HCT116 (cell line): ENCODE measurements at regions not wholly inside any gene's neighbourhood (a gene's known extent, or its start where the extent isn't known, plus 50 kb on each side); places are given as distances from the start of the nearest gene placed in this dataset.

Experiments used
- CTCF ChIP-seq, 3 experiments: fragments of 200-600 bp in 1 of 3; sonication (generic) in 1 of 3; IDR thresholded peaks in 2 of 3; conservative IDR thresholded peaks in 1 of 3; 2 replicates each; pipeline ENCODE4 v1.5.1; 2012 to 2017; ENCODE audit warnings: low read depth in 2 of 3, low read length in 2 of 3, antibody characterized with exemption in 1 of 3, borderline replicate concordance in 1 of 3, control low read depth in 1 of 3, mild to moderate bottlenecking in 1 of 3, mixed read lengths in 1 of 3, mixed run types in 1 of 3, moderate library complexity in 1 of 3; ENCODE audit not compliant: insufficient read depth in 1 of 3
- EZH2 ChIP-seq: fragments of 200-600 bp; sonication (generic); IDR thresholded peaks from 2 replicates; pipeline ENCODE4 v1.6.1; 2017; ENCODE audit warnings: antibody characterized with exemption, mixed run types
- POLR2AphosphoS5 ChIP-seq: IDR thresholded peaks from 2 replicates; pipeline ENCODE4 v1.6.1; 2011; ENCODE audit warnings: mild to moderate bottlenecking, low read depth, low read length, moderate library complexity
- SIN3A ChIP-seq: IDR thresholded peaks from 2 replicates; pipeline ENCODE4 v1.6.1; 2012; ENCODE audit warnings: low read depth
- TCF7L2 ChIP-seq: IDR thresholded peaks from 2 replicates; pipeline ENCODE4 v1.7.0; 2011; ENCODE audit warnings: borderline replicate concordance, inconsistent platforms; ENCODE audit not compliant: insufficient read depth, insufficient read length; ENCODE audit errors: extremely low read depth
- TF ChIP-seq, protein P1 (sequence below): IDR thresholded peaks from 2 replicates; pipeline ENCODE4 v1.6.1; 2012; ENCODE audit warnings: low read depth

DNA sequence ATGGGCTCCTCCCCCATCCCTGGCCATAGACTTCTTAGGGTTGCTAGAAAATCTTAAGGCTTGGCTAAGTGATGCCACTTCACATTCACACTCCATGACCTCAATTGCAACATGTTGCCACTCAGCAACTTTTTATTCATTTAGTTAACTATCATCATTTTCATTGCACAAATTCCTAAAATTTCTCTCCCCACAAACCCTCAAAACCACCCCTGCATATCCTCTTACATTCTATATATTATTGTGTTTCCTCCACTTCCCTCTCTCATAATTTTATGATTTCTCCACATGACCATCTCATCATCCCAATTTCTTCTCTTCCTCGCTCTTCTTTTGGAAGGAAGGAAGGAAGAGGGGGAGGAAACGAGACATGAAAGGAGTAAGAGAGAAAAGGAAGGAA is 436.0 kb downstream of the HACE1 start:
- TF ChIP-seq CTCF (IDR thresholded peaks at IDR 0.05 in 2 of 3, conservative IDR thresholded peaks at IDR 0.05 in 1 of 3; ENCODE audit: borderline replicate concordance in 1 of 3, insufficient read depth in 1 of 3, low read depth in 2 of 3, low read length in 2 of 3) (no peak), POLR2AphosphoS5 (no peak), TCF7L2 (no peak), EZH2 (no peak), SIN3A (no peak)
- TF ChIP-seq, protein P1, sequence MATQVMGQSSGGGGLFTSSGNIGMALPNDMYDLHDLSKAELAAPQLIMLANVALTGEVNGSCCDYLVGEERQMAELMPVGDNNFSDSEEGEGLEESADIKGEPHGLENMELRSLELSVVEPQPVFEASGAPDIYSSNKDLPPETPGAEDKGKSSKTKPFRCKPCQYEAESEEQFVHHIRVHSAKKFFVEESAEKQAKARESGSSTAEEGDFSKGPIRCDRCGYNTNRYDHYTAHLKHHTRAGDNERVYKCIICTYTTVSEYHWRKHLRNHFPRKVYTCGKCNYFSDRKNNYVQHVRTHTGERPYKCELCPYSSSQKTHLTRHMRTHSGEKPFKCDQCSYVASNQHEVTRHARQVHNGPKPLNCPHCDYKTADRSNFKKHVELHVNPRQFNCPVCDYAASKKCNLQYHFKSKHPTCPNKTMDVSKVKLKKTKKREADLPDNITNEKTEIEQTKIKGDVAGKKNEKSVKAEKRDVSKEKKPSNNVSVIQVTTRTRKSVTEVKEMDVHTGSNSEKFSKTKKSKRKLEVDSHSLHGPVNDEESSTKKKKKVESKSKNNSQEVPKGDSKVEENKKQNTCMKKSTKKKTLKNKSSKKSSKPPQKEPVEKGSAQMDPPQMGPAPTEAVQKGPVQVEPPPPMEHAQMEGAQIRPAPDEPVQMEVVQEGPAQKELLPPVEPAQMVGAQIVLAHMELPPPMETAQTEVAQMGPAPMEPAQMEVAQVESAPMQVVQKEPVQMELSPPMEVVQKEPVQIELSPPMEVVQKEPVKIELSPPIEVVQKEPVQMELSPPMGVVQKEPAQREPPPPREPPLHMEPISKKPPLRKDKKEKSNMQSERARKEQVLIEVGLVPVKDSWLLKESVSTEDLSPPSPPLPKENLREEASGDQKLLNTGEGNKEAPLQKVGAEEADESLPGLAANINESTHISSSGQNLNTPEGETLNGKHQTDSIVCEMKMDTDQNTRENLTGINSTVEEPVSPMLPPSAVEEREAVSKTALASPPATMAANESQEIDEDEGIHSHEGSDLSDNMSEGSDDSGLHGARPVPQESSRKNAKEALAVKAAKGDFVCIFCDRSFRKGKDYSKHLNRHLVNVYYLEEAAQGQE, result no peak
